Vagina (tissue), 2 donors: ENCODE measurements at regions not wholly inside any gene's neighbourhood (a gene's known extent, or its start where the extent isn't known, plus 50 kb on each side); places are given as distances from the start of the nearest gene placed in this dataset.
"Not testable (repeated sequence)": the region's sequence is repeated elsewhere in the genome, so short reads cannot be mapped to it uniquely, and the experiment has no call there.

ENCODE experiments used
- DNase-seq, 2 donors: peaks; one replicate each; pipeline ENCODE4 v3.0.0-alpha.2; 2017; ENCODE audit errors: extremely low spot score in 2 of 2
- H3K27ac ChIP-seq: fragments of 200-600 bp; sonication (generic); one replicate; pipeline ENCODE4 v1.5.1; 2019
- H3K27me3 ChIP-seq: fragments of 200-600 bp; sonication (generic); one replicate; pipeline ENCODE4 v1.5.1; 2019
- H3K36me3 ChIP-seq, 2 donors: fragments of 200-600 bp; sonication (generic); one replicate each; pipeline ENCODE4 v1.5.1; 2017 to 2019
- H3K4me1 ChIP-seq: fragments of 200-600 bp; sonication (generic); one replicate; pipeline ENCODE4 v1.5.1; 2019
- H3K4me3 ChIP-seq, 2 donors: fragments of 200-600 bp; sonication (generic); 1 replicate in 1 of 2; 2 replicates in 1 of 2; pipeline ENCODE4 v1.5.1; 2016 to 2019
- H3K9me3 ChIP-seq: fragments of 200-600 bp; sonication (generic); one replicate; pipeline ENCODE4 v1.5.1; 2019
- CTCF ChIP-seq, 3 experiments: fragments of 450-650 bp in 2 of 3; fragments of 200-600 bp in 1 of 3; sonication (generic) in 1 of 3; IDR thresholded peaks; one replicate each; pipeline ENCODE4 v1.5.1; 2017 to 2019; ENCODE audit warnings: antibody characterized with exemption in 3 of 3, mild to moderate bottlenecking in 2 of 3, moderate library complexity in 2 of 3
- POLR2A ChIP-seq, 2 donors: fragments of 450-650 bp; IDR thresholded peaks; one replicate each; pipeline ENCODE4 v1.6.1; 2017; ENCODE audit warnings: antibody characterized with exemption in 2 of 2, mild to moderate bottlenecking in 2 of 2, moderate library complexity in 2 of 2
- POLR2AphosphoS5 ChIP-seq, 2 donors: sonication (generic); formaldehyde crosslinking; IDR thresholded peaks; one replicate each; pipeline ENCODE4 v1.9.0; 2017; ENCODE audit warnings: antibody characterized with exemption in 2 of 2, mild to moderate bottlenecking in 2 of 2, low read depth in 1 of 2; ENCODE audit not compliant: insufficient read depth in 1 of 2
- intact Hi-C: fragments of 100-400 bp; cut with DNase I; formaldehyde crosslinking; loops from one replicate; pipeline ENCODE4 v1.15.1; 2023

GRCh38 chr4:22607382-22607781, 85.4 kb upstream of the GBA3 start:
- DNase-seq, result no peak
- intact Hi-C loops, result no loop called here

GRCh38 chr4:22609951-22610525, 82.7 kb upstream of the GBA3 start:
- intact Hi-C loops, DNase-seq, H3K4me3 ChIP-seq, H3K9me3 ChIP-seq, H3K4me1 ChIP-seq, H3K36me3 ChIP-seq, H3K27ac ChIP-seq, H3K27me3 ChIP-seq: not testable (repeated sequence)

More at GRCh38 chr4:22607382-22607781, 85.4 kb upstream of the GBA3 start:
- no peaks in the 10 kb centered on the region for H3K36me3 ChIP-seq
- H3K4me3 ChIP-seq, result no peak overlapping the region
- H3K27me3 ChIP-seq, result no peaks in the 10 kb centered on the region
- H3K4me1 ChIP-seq, result no peaks in the 10 kb centered on the region
- no peaks in the 10 kb centered on the region for H3K9me3 ChIP-seq
- TF ChIP-seq CTCF (IDR thresholded peaks at IDR 0.05), result peak in 1 of 3 experiments; percentile 15
- TF ChIP-seq POLR2AphosphoS5 (IDR thresholded peaks at IDR 0.05; ENCODE audit: insufficient read depth in 1 of 2, low read depth in 1 of 2), result no peak
- no peak overlapping the region for H3K27ac ChIP-seq

GRCh38 chr4:22614114-22614513, 78.6 kb upstream of the GBA3 start:
- Histone ChIP-seq H3K4me1 (no peaks in the 10 kb centered on the region), H3K9me3 (no peaks in the 10 kb centered on the region), H3K27ac (no peak overlapping the region), H3K27me3 (no peaks in the 10 kb centered on the region), H3K36me3 (no peaks in the 10 kb centered on the region), H3K4me3 (no peak overlapping the region)
- intact Hi-C loops, result no loop called here
- TF ChIP-seq POLR2A (IDR thresholded peaks at IDR 0.05) (no peak), POLR2AphosphoS5 (IDR thresholded peaks at IDR 0.05; ENCODE audit: insufficient read depth in 1 of 2, low read depth in 1 of 2) (no peak), CTCF (IDR thresholded peaks at IDR 0.05) (no peak)
- DNase-seq, result no peak

GRCh38 chr4:22616516-22616915, 76.2 kb upstream of the GBA3 start:
- Histone ChIP-seq H3K9me3 (no peaks in the 10 kb centered on the region), H3K4me3 (no peak overlapping the region), H3K27me3 (no peaks in the 10 kb centered on the region), H3K27ac (no peak overlapping the region), H3K4me1 (no peaks in the 10 kb centered on the region), H3K36me3 (no peaks in the 10 kb centered on the region)
- DNase-seq, result no peak
- intact Hi-C loops, result no loop called here
- TF ChIP-seq CTCF (IDR thresholded peaks at IDR 0.05) (no peak), POLR2AphosphoS5 (IDR thresholded peaks at IDR 0.05; ENCODE audit: insufficient read depth in 1 of 2, low read depth in 1 of 2) (no peak), POLR2A (IDR thresholded peaks at IDR 0.05) (no peak)

- not testable (repeated sequence) for DNase-seq, H3K4me3 ChIP-seq, H3K27ac ChIP-seq, H3K4me1 ChIP-seq, H3K9me3 ChIP-seq, H3K27me3 ChIP-seq, H3K36me3 ChIP-seq
- intact Hi-C loops, result loop anchor here (5.0 kb wide), 1 partner anchor 1258 kb away; no protein-coding TSS in a partner anchor
Measured at GRCh38 chr4:22620144-22620543, 72.6 kb upstream of the GBA3 start.

- not testable (repeated sequence) for H3K36me3 ChIP-seq, H3K9me3 ChIP-seq, H3K27me3 ChIP-seq, H3K27ac ChIP-seq, DNase-seq, H3K4me3 ChIP-seq, H3K4me1 ChIP-seq
- intact Hi-C loops, result loop anchor here (5.0 kb wide), 1 partner anchor 1260 kb away; no protein-coding TSS in a partner anchor
Measured at GRCh38 chr4:22621970-22622369, 70.8 kb upstream of the GBA3 start.

GRCh38 chr4:22624002-22624401, 68.7 kb upstream of the GBA3 start:
- intact Hi-C loops, result loop anchor here (5.0 kb wide), 1 partner anchor 1262 kb away; no protein-coding TSS in a partner anchor
- H3K4me3 ChIP-seq, H3K27ac ChIP-seq, H3K4me1 ChIP-seq, H3K9me3 ChIP-seq, DNase-seq, H3K36me3 ChIP-seq, H3K27me3 ChIP-seq: not testable (repeated sequence)
